Neural cell (in vitro differentiated cells): ENCODE measurements at regions not wholly inside any gene's neighbourhood (a gene's known extent, or its start where the extent isn't known, plus 50 kb on each side); places are given as distances from the start of the nearest gene placed in this dataset.

Experiments
- H2AFZ ChIP-seq: fragments of 200-600, 300-800 bp; sonication (generic), shearing (Covaris generic); 2 replicates; pipeline ENCODE4 v1.6.0; 2014; ENCODE audit warnings: low read depth, mild to moderate bottlenecking, antibody characterized with exemption, low read length, moderate library complexity
- H3F3A ChIP-seq: fragments of 200-600 bp; shearing (Covaris generic); 2 replicates; pipeline ENCODE4 v1.6.1; 2016; ENCODE audit warnings: mild to moderate bottlenecking, moderate library complexity, mixed read lengths, antibody characterized with exemption, low read length; ENCODE audit not compliant: insufficient read depth, poor library complexity, severe bottlenecking
- H3K27ac ChIP-seq: fragments of 200-600, 300-800 bp; sonication (generic), shearing (Covaris generic); 2 replicates; pipeline ENCODE4 v1.5.1; 2014; ENCODE audit warnings: mild to moderate bottlenecking, low read length, moderate library complexity
- H3K27me3 ChIP-seq: fragments of 300-800, 200-600 bp; sonication (generic), shearing (Covaris generic); 2 replicates; pipeline ENCODE4 v1.6.0; 2014; ENCODE audit warnings: mild to moderate bottlenecking, low read depth, low read length, moderate library complexity; ENCODE audit not compliant: insufficient read depth
- H3K36me3 ChIP-seq: fragments of 300-800, 200-600 bp; sonication (generic), shearing (Covaris generic); 2 replicates; pipeline ENCODE4 v1.5.1; 2014; ENCODE audit warnings: mild to moderate bottlenecking, antibody characterized with exemption, low read length, moderate library complexity; ENCODE audit not compliant: insufficient read depth
- H3K4me2 ChIP-seq: fragments of 300-800, 200-600 bp; sonication (generic), shearing (Covaris generic); 2 replicates; pipeline ENCODE4 v1.6.0; 2014; ENCODE audit warnings: mild to moderate bottlenecking, low read length
- H3K4me3 ChIP-seq: fragments of 300-800, 200-600 bp; sonication (generic), shearing (Covaris generic); 2 replicates; pipeline ENCODE4 v1.5.1; 2014; ENCODE audit warnings: mild to moderate bottlenecking, low read length, moderate library complexity
- H3K79me2 ChIP-seq: fragments of 200-600 bp; shearing (Covaris generic); replicated peaks from 2 replicates; pipeline ENCODE4 v1.6.0; 2014; ENCODE audit warnings: mild to moderate bottlenecking, low read length, moderate library complexity; ENCODE audit not compliant: insufficient read depth
- H3K9ac ChIP-seq: fragments of 300-800, 200-600 bp; sonication (generic), shearing (Covaris generic); 2 replicates; pipeline ENCODE4 v1.6.1; 2016; ENCODE audit warnings: mild to moderate bottlenecking, low read length, mixed read lengths
- H3K9me2 ChIP-seq: fragments of 200-600 bp; shearing (Covaris generic); 2 replicates; pipeline ENCODE4 v1.6.1; 2016; ENCODE audit warnings: mild to moderate bottlenecking, low read length, mixed read lengths; ENCODE audit not compliant: insufficient read depth
- H3K9me3 ChIP-seq: fragments of 200-600, 300-800 bp; sonication (generic), shearing (Covaris generic); 2 replicates; pipeline ENCODE4 v1.6.1; 2016; ENCODE audit warnings: mild to moderate bottlenecking, mixed run types, low read length, moderate library complexity, mixed read lengths
- H4K20me1 ChIP-seq: fragments of 200-600 bp; shearing (Covaris generic); 2 replicates; pipeline ENCODE4 v1.6.1; 2016; ENCODE audit warnings: mild to moderate bottlenecking, mixed run types; ENCODE audit not compliant: insufficient read depth
- EP300 ChIP-seq: fragments of 450-650 bp; conservative IDR thresholded peaks from 2 replicates; pipeline ENCODE4 v1.6.1; 2014; ENCODE audit warnings: antibody characterized with exemption, mild to moderate bottlenecking, moderate library complexity; ENCODE audit not compliant: poor library complexity, severe bottlenecking
- EZH2 ChIP-seq: fragments of 200-600, 300-800 bp; shearing (Covaris generic), sonication (generic); IDR thresholded peaks from 2 replicates; pipeline ENCODE4 v1.6.1; 2014; ENCODE audit warnings: antibody characterized with exemption, low read length, borderline replicate concordance, mild to moderate bottlenecking; ENCODE audit not compliant: insufficient read depth, poor library complexity, severe bottlenecking
- MXI1 ChIP-seq: fragments of 450-650 bp; conservative IDR thresholded peaks from 2 replicates; pipeline ENCODE4 v1.6.1; 2014; ENCODE audit warnings: antibody characterized with exemption, mild to moderate bottlenecking; ENCODE audit not compliant: poor library complexity, severe bottlenecking
- POLR2AphosphoS5 ChIP-seq: IDR thresholded peaks from 2 replicates; pipeline ENCODE4 v1.6.1; 2012
- RAD21 ChIP-seq: fragments of 450-650 bp; conservative IDR thresholded peaks from 2 replicates; pipeline ENCODE4 v1.6.1; 2014; ENCODE audit warnings: antibody characterized with exemption, mild to moderate bottlenecking, moderate library complexity
- SMC3 ChIP-seq: fragments of 450-650 bp; conservative IDR thresholded peaks from 2 replicates; pipeline ENCODE4 v1.6.1; 2014; ENCODE audit warnings: antibody characterized with exemption, mild to moderate bottlenecking, moderate library complexity; ENCODE audit not compliant: poor library complexity
- TAF1 ChIP-seq: IDR thresholded peaks from 2 replicates; pipeline ENCODE4 v1.6.1; 2012; ENCODE audit warnings: low read depth
- TF ChIP-seq, protein P1 (sequence below): IDR thresholded peaks from 2 replicates; pipeline ENCODE4 v1.6.1; 2012; ENCODE audit warnings: borderline replicate concordance
- TF ChIP-seq, protein P2 (sequence below): fragments of 450-650 bp; IDR thresholded peaks from 2 replicates; pipeline ENCODE4 v1.5.1; 2014; ENCODE audit warnings: antibody characterized with exemption, mild to moderate bottlenecking, moderate library complexity; ENCODE audit not compliant: poor library complexity, severe bottlenecking

DNA sequence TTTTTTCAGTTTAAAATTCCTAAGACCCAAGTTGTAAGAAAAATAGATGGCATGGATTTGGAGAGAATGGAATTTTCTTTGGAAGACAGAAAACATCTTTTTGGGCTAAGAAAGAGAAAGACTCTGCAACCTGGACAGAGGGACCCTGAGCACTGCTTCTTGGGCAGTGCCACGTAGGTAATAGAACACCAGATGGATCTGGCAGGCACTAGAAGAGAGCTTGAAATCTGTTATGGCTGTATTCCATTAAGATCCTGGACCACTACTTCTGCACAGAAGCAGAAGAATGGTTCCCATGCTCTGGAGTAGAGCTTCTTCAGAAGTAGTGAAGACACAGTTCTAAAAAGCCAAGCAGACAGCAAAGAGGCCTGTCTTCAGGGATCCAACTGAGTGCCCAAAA, 306.4 kb upstream of the CD180 start:
- Histone ChIP-seq H4K20me1 (no peaks in the 10 kb centered on the region), H3K79me2 (no peaks in the 10 kb centered on the region), H3K27me3 (no peaks in the 10 kb centered on the region), H3K9me2 (no peaks in the 10 kb centered on the region), H3K27ac (no peak overlapping the region), H3K9ac (no peak overlapping the region), H3K36me3 (no peaks in the 10 kb centered on the region), H2AFZ (no peak overlapping the region), H3K4me3 (no peak overlapping the region), H3F3A (no peaks in the 10 kb centered on the region), H3K9me3 (no peaks in the 10 kb centered on the region), H3K4me2 (no peak overlapping the region)
- TF ChIP-seq POLR2AphosphoS5 (no peak), SMC3 (no peak), EZH2 (no peak)

DNA sequence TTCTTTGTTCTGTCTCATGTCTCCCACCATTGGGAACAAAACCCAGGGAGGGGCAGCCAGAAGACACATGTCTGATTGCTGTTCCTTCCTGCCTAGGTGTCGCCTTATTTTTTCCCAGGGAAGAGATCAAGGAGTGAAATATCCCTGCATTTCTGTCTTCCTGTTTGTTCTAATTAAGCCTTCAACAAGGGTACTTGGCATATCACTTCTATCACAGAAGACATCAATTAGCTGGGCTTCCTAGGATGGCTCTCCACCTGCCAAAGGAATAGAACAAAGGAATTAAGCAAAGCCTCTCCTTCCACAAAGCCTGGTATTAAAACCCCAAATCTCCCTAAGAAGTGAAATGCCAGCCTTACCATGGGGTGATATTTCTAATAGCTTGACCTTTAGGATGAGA, 299.5 kb upstream of the CD180 start:
- Histone ChIP-seq H3K36me3 (no peaks in the 10 kb centered on the region), H3K27me3 (no peaks in the 10 kb centered on the region), H3K79me2 (no peaks in the 10 kb centered on the region), H3K4me2 (no peak overlapping the region), H4K20me1 (no peaks in the 10 kb centered on the region), H3K9me2 (no peaks in the 10 kb centered on the region), H3K9ac (no peak overlapping the region), H2AFZ (no peak overlapping the region), H3K9me3 (no peaks in the 10 kb centered on the region), H3K27ac (no peak overlapping the region), H3K4me3 (no peak overlapping the region), H3F3A (no peaks in the 10 kb centered on the region)
- TF ChIP-seq EP300 (no peak), EZH2 (no peak), POLR2AphosphoS5 (no peak), TAF1 (no peak), RAD21 (no peak), SMC3 (no peak), MXI1 (no peak)
- TF ChIP-seq, protein P1, sequence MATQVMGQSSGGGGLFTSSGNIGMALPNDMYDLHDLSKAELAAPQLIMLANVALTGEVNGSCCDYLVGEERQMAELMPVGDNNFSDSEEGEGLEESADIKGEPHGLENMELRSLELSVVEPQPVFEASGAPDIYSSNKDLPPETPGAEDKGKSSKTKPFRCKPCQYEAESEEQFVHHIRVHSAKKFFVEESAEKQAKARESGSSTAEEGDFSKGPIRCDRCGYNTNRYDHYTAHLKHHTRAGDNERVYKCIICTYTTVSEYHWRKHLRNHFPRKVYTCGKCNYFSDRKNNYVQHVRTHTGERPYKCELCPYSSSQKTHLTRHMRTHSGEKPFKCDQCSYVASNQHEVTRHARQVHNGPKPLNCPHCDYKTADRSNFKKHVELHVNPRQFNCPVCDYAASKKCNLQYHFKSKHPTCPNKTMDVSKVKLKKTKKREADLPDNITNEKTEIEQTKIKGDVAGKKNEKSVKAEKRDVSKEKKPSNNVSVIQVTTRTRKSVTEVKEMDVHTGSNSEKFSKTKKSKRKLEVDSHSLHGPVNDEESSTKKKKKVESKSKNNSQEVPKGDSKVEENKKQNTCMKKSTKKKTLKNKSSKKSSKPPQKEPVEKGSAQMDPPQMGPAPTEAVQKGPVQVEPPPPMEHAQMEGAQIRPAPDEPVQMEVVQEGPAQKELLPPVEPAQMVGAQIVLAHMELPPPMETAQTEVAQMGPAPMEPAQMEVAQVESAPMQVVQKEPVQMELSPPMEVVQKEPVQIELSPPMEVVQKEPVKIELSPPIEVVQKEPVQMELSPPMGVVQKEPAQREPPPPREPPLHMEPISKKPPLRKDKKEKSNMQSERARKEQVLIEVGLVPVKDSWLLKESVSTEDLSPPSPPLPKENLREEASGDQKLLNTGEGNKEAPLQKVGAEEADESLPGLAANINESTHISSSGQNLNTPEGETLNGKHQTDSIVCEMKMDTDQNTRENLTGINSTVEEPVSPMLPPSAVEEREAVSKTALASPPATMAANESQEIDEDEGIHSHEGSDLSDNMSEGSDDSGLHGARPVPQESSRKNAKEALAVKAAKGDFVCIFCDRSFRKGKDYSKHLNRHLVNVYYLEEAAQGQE, result no peak
- TF ChIP-seq, protein P2, sequence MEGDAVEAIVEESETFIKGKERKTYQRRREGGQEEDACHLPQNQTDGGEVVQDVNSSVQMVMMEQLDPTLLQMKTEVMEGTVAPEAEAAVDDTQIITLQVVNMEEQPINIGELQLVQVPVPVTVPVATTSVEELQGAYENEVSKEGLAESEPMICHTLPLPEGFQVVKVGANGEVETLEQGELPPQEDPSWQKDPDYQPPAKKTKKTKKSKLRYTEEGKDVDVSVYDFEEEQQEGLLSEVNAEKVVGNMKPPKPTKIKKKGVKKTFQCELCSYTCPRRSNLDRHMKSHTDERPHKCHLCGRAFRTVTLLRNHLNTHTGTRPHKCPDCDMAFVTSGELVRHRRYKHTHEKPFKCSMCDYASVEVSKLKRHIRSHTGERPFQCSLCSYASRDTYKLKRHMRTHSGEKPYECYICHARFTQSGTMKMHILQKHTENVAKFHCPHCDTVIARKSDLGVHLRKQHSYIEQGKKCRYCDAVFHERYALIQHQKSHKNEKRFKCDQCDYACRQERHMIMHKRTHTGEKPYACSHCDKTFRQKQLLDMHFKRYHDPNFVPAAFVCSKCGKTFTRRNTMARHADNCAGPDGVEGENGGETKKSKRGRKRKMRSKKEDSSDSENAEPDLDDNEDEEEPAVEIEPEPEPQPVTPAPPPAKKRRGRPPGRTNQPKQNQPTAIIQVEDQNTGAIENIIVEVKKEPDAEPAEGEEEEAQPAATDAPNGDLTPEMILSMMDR, result no peak

DNA sequence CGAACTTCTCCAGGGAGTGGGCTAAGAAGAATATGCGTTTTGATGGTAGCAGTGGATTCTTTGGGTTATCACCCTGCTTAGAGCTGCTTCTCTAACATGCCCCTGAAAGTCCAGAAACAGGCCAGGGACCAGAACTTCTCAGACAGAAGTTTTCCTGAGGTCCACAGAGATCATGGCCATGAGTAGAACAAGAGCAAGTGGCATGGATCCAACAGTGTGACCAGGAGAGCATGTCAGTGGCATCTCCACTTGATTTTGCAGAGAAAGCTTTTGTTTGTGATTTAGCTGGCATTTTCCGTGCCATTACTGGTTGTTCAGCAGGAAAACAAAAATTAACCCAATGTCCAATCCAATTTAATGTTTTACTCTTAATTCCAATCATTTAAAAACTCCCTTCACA, 298.5 kb upstream of the CD180 start:
- Histone ChIP-seq H3K9ac (no peak overlapping the region), H3K27ac (no peak overlapping the region), H3F3A (no peaks in the 10 kb centered on the region), H3K79me2 (no peaks in the 10 kb centered on the region), H3K36me3 (no peaks in the 10 kb centered on the region), H3K9me3 (no peaks in the 10 kb centered on the region), H2AFZ (no peak overlapping the region), H4K20me1 (no peaks in the 10 kb centered on the region), H3K9me2 (no peaks in the 10 kb centered on the region), H3K27me3 (no peaks in the 10 kb centered on the region), H3K4me2 (no peak overlapping the region), H3K4me3 (no peak overlapping the region)
- TF ChIP-seq EP300 (no peak), EZH2 (no peak), SMC3 (no peak), RAD21 (no peak), TAF1 (no peak), POLR2AphosphoS5 (no peak), MXI1 (no peak)
- TF ChIP-seq, protein P2, result no peak
- TF ChIP-seq, protein P1, result no peak
